ENCODE measurements at regions not wholly inside any gene's neighbourhood (a gene's known extent, or its start where the extent isn't known, plus 50 kb on each side); places are given as distances from the start of the nearest gene placed in this dataset.

DNA sequence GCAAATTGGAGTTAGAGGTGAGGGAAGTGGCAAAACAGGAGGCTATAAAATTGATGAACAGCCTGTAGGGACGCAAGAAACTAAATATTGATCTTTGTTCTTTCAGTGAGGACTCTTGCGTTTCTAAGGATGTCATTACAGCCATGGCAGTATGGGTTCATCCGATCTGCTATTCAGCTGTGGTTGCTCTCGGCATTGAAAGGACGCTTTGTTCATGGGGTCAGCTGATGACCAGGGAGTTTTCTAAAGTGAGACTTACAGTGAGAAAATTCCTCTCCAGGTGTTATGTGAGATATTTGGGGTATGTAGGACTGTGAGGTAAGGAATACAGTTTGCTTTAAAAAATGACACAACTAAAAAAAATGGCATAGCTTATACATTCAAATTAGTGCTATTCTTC is 52.7 kb upstream of the PELI1 start:
- TF ChIP-seq, protein P1, sequence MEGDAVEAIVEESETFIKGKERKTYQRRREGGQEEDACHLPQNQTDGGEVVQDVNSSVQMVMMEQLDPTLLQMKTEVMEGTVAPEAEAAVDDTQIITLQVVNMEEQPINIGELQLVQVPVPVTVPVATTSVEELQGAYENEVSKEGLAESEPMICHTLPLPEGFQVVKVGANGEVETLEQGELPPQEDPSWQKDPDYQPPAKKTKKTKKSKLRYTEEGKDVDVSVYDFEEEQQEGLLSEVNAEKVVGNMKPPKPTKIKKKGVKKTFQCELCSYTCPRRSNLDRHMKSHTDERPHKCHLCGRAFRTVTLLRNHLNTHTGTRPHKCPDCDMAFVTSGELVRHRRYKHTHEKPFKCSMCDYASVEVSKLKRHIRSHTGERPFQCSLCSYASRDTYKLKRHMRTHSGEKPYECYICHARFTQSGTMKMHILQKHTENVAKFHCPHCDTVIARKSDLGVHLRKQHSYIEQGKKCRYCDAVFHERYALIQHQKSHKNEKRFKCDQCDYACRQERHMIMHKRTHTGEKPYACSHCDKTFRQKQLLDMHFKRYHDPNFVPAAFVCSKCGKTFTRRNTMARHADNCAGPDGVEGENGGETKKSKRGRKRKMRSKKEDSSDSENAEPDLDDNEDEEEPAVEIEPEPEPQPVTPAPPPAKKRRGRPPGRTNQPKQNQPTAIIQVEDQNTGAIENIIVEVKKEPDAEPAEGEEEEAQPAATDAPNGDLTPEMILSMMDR (IDR thresholded peaks at IDR 0.05) = no peak
- TF ChIP-seq ZFX (IDR thresholded peaks at IDR 0.05; ENCODE audit: borderline replicate concordance) = no peak
- no peak overlapping the region for H3K27ac ChIP-seq

DNA sequence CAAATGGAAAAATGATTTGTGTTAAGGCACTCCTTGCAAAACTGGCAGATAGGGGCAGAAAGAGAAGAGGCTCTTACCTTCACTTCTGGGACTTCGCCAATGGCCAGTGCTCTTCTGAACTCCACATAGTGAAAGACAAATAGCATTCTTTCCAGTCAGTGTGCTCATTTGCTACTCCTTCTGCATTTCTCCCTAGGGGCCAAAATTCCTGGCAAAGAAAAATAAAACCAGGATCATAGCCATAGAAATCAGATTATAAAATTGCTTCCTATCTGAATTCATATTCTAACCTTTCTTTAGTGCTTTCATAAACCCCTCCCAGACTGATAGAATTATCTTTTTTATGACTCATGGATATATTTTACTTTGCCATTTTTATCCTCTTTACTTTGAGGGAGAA is 56.9 kb upstream of the PELI1 start:
- TF ChIP-seq, protein P1 (IDR thresholded peaks at IDR 0.05) = no peak
- TF ChIP-seq ZFX (IDR thresholded peaks at IDR 0.05; ENCODE audit: borderline replicate concordance) = no peak
- no peak overlapping the region for H3K27ac ChIP-seq

DNA sequence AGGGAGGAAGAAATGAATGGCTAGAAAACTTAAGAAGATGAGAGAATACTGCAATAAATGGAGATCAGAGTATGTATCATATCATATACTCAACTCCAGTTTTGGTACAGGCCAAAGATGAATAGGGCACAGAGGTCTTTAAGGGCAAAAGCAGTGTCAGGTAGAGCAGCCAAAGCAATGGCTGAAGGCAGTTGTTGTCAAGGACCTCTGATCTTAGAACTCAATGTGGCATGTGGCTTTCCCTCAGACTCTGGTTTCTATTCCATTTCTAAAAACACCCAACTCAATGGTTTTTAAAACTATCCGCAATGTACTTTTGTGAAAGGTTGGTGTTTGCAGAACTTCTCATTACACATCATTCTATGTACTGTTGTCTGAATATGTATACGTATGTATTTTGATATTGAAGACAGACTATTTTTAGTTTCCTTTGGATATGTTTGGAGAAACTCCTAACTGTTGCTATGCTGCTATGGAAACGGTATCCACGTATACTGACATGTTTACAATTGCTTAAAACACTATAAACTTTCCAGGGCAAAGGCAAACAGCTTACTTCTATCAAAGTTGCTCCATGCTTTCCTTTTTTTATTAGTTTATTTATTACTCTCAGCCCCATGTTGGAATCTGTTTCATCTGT is 58.1 kb upstream of the PELI1 start:
- peak overlapping the region; percentile 5; the same call in 1 of the 2 replicates for H3K27ac ChIP-seq
- TF ChIP-seq, protein P1 (IDR thresholded peaks at IDR 0.05) = no peak
- no peak for TF ChIP-seq ZFX (IDR thresholded peaks at IDR 0.05; ENCODE audit: borderline replicate concordance)

DNA sequence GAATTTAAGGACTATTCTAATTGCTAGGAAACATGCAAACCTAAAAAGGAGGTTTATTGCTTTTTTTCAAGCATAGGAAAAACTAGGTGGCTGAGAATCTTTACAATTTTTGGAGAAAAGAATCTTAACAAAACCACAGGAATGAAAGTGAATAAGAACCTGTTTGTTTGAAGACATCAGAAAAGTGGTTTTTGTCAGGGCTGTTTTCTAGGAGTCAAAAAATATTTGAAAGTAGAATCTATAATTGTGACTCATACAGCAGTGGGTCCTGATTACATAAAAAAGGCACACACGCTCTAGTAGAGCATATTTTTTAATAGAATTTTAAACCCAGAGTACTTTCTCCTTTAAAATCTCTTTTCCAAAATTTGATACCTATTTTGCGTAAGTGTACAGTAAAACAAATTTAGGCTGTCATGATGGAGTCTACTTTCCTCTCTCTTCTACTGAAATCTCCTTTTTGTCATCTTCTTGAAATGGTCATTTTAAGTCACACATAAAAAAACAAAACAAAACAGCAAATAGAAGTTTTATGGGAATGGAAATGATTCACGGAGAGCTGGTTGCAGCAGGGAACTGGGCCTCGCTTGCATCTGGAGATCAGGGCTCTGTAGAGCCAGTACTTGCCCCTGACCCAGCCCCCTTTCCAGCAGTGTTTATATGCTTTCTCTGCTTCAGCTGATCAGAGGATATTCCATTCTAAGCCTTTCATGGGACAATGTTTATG is 59.1 kb upstream of the PELI1 start:
- H3K27ac ChIP-seq = no peak overlapping the region
- TF ChIP-seq, protein P1 (IDR thresholded peaks at IDR 0.05) = no peak
- no peak for TF ChIP-seq ZFX (IDR thresholded peaks at IDR 0.05; ENCODE audit: borderline replicate concordance)

DNA sequence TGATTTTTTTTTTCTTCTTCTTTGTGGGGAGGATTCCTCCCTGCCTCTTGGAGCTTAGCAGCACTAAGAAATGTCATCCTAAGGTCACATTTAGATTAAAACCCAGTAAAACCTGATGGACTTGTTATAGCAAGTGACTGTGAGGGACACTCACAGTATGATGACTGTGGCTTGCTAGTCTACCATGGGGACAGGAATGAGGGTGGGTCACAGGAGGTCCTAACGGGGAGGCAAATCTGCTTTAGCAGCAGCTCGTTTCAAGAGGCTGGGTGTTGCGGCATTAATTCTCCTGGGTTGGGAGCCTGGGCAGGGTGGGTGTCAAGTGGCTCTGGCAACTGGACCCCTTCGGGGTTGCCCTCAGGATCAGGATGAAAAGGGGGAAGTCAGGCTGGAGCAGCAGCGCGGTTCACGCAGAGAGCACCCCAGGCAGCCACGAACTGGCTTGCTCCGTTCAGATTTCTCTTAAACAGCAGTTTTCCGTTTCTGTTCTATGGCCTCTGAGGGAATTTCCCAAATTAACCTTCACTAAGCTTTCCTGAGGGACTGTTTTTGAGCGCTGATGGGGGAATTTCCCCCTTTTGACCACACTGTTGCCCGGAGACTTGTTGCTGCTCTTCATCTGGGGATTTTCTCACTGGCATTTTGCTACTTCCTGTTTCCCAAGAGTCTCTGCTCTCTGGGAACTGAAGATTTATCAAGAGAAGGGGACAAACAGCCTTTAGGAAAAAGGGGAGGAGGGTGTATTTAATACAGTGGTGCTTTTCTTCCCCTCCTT is 59.8 kb upstream of the PELI1 start:
- H3K27ac ChIP-seq = no peak overlapping the region
- TF ChIP-seq, protein P1 (IDR thresholded peaks at IDR 0.05) = no peak
- TF ChIP-seq ZFX (IDR thresholded peaks at IDR 0.05; ENCODE audit: borderline replicate concordance) = no peak

DNA sequence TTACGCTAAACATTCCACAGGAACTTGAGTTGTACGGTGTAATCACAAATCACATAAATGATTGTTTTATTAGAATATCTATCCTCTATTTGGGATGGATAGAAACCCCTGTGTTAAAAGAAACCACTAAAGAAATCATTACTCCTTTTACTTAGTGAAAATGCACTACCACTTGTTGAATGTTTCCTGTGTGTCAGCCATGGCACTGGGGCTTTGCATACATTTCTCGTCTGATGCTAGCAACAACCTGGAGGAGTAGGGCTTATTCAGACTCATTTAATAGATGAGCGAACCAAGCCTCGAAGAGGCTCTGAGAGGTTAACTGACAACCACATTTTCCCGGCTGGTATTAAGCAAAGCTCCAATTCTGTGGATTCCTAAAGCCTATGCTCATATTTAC is 60.5 kb upstream of the PELI1 start:
- TF ChIP-seq, protein P1 (IDR thresholded peaks at IDR 0.05) = no peak
- no peak for TF ChIP-seq ZFX (IDR thresholded peaks at IDR 0.05; ENCODE audit: borderline replicate concordance)
- H3K27ac ChIP-seq = no peak overlapping the region

All from 22Rv1 (cell line).